ENCODE measurements at regions not wholly inside any gene's neighbourhood (a gene's known extent, or its start where the extent isn't known, plus 50 kb on each side); places are given as distances from the start of the nearest gene placed in this dataset.

DNA sequence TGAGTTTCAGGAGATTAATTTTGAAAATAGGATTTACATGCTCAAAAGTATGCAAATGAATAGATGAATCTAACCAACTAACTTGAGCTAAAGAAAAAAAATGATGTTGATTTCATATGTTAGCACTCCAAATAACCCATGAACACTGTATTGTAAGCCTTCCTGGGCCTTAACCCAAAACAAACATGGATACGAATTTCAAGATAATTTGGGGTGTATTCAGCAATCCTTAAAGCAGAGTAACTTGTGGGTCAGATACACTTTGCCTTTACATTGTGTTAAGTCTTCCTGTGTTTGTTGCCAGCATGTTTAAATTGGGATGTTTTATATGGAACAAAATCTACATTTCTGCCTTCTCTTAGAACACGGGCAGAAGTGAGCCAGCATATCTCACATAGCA lies 124.2 kb upstream of the WDR11 start:
- TF ChIP-seq, protein P1, sequence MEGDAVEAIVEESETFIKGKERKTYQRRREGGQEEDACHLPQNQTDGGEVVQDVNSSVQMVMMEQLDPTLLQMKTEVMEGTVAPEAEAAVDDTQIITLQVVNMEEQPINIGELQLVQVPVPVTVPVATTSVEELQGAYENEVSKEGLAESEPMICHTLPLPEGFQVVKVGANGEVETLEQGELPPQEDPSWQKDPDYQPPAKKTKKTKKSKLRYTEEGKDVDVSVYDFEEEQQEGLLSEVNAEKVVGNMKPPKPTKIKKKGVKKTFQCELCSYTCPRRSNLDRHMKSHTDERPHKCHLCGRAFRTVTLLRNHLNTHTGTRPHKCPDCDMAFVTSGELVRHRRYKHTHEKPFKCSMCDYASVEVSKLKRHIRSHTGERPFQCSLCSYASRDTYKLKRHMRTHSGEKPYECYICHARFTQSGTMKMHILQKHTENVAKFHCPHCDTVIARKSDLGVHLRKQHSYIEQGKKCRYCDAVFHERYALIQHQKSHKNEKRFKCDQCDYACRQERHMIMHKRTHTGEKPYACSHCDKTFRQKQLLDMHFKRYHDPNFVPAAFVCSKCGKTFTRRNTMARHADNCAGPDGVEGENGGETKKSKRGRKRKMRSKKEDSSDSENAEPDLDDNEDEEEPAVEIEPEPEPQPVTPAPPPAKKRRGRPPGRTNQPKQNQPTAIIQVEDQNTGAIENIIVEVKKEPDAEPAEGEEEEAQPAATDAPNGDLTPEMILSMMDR (IDR thresholded peaks at IDR 0.05 in 8 of 11, conservative IDR thresholded peaks at IDR 0.05 in 3 of 11): no peak
- TF ChIP-seq POLR2A (IDR thresholded peaks at IDR 0.05) (no peak), POLR2AphosphoS5 (IDR thresholded peaks at IDR 0.05) (no peak)

Measured in spleen (tissue), 7 donors.